ENCODE measurements at regions not wholly inside any gene's neighbourhood (a gene's known extent, or its start where the extent isn't known, plus 50 kb on each side); places are given as distances from the start of the nearest gene placed in this dataset.

DNA sequence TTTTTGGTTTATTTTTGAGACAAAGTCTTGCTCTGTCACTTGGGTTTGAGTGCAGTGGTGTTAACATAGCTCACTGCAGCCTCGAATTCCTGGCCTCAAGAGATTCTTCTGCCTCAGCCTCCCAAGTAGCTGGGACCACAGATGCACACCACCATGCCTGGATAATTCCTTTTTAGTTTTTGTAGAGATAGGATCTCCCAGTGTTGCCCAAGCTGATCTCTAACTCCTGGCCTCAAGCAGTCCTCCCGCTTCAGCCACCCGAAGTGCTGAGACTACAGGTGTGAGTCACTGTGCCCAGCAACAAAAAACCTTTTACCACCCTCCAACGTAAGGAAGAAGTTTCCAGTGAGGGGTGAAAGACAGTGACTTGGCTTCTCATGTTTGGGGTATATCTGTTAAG lies 81.1 kb upstream of the TSHZ3 start:
- Histone ChIP-seq H2AFZ (ENCODE audit: control insufficient read depth, low read length) (no peak overlapping the region), H3K36me3 (ENCODE audit: control insufficient read depth in 2 of 2, extremely low read depth in 1 of 2, insufficient read depth in 2 of 2, low read length in 2 of 2) (no peaks in the 10 kb centered on the region), H3K27ac (ENCODE audit: control insufficient read depth, insufficient read depth, low read length) (no peak overlapping the region), H3K27me3 (ENCODE audit: control insufficient read depth, extremely low read depth, insufficient read depth, low read length) (no peaks in the 10 kb centered on the region), H3K9ac (ENCODE audit: control insufficient read depth, extremely low read depth, insufficient read depth, low read length) (no peak overlapping the region), H3K9me1 (ENCODE audit: control insufficient read depth, extremely low read depth, insufficient read depth, low read length) (no peaks in the 10 kb centered on the region), H3K9me3 (ENCODE audit: control insufficient read depth, low read depth, low read length) (no peaks in the 10 kb centered on the region), H4K20me1 (ENCODE audit: control insufficient read depth, extremely low read depth, insufficient read depth, low read length) (no peaks in the 10 kb centered on the region), H3K4me3 (ENCODE audit: control insufficient read depth in 2 of 3, extremely low read depth in 1 of 3, insufficient read depth in 2 of 3, low read depth in 1 of 3, low read length in 3 of 3) (no peak overlapping the region), H3K4me2 (ENCODE audit: control insufficient read depth, extremely low read depth, insufficient read depth, low read depth, low read length) (no peak overlapping the region), H3K79me2 (ENCODE audit: control insufficient read depth, insufficient read depth, low read length) (no peaks in the 10 kb centered on the region), H3K4me1 (ENCODE audit: control insufficient read depth, extremely low read depth, insufficient read depth, low read length) (no peaks in the 10 kb centered on the region)
- no peak for TF ChIP-seq EZH2 (IDR thresholded peaks at IDR 0.05; ENCODE audit: low read length)
- TF ChIP-seq, protein P1, sequence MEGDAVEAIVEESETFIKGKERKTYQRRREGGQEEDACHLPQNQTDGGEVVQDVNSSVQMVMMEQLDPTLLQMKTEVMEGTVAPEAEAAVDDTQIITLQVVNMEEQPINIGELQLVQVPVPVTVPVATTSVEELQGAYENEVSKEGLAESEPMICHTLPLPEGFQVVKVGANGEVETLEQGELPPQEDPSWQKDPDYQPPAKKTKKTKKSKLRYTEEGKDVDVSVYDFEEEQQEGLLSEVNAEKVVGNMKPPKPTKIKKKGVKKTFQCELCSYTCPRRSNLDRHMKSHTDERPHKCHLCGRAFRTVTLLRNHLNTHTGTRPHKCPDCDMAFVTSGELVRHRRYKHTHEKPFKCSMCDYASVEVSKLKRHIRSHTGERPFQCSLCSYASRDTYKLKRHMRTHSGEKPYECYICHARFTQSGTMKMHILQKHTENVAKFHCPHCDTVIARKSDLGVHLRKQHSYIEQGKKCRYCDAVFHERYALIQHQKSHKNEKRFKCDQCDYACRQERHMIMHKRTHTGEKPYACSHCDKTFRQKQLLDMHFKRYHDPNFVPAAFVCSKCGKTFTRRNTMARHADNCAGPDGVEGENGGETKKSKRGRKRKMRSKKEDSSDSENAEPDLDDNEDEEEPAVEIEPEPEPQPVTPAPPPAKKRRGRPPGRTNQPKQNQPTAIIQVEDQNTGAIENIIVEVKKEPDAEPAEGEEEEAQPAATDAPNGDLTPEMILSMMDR (optimal IDR thresholded peaks at IDR 0.05 in 1 of 3, IDR thresholded peaks at IDR 0.05 in 1 of 3, conservative IDR thresholded peaks at IDR 0.05 in 1 of 3; ENCODE audit: extremely low read depth in 1 of 3, insufficient read depth in 2 of 3, low read length in 3 of 3): no peak
- FAIRE-seq: no peak
- dilution Hi-C loops (cut with MboI; ENCODE audit: extremely low pct_ligation_motif_present, low sequenced_read_pairs): no loop called here
- DNase-seq (ENCODE audit: low read depth, low spot score): no peak

DNA sequence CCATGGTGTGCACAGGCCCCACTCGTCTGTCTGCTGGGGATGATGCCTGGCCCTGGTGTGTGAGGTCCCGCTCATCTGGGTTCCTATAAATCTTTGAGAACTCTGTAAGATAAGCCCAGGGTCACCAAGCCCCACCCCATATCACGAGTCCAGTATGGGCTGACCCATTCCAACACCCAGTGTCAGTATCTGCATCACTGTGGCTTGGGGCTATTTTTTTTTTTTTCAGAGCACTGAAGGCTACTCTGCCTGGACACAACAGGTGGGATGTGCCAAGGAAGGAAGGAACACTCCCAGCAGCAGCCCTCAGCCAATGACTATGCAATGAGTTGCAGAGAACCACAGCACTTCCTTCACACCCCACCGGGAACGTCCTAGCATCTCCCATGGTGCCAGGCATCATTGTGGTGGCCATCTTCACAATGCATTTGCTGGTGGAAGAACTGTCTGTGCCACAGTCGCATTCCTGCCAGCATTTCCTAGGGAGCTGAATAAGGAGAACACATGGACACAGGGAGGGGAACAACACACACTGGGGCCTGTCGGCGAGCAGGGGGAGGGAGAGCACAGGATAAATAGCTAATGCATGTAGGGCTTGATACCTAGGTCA lies 83.1 kb upstream of the TSHZ3 start:
- Histone ChIP-seq H3K4me1 (ENCODE audit: control insufficient read depth, extremely low read depth, insufficient read depth, low read length) (no peaks in the 10 kb centered on the region), H3K27me3 (ENCODE audit: control insufficient read depth, extremely low read depth, insufficient read depth, low read length) (no peaks in the 10 kb centered on the region), H3K9me3 (ENCODE audit: control insufficient read depth, low read depth, low read length) (no peaks in the 10 kb centered on the region), H3K36me3 (ENCODE audit: control insufficient read depth in 2 of 2, extremely low read depth in 1 of 2, insufficient read depth in 2 of 2, low read length in 2 of 2) (no peaks in the 10 kb centered on the region), H3K4me2 (ENCODE audit: control insufficient read depth, extremely low read depth, insufficient read depth, low read depth, low read length) (no peak overlapping the region), H3K79me2 (ENCODE audit: control insufficient read depth, insufficient read depth, low read length) (no peaks in the 10 kb centered on the region), H3K4me3 (ENCODE audit: control insufficient read depth in 2 of 3, extremely low read depth in 1 of 3, insufficient read depth in 2 of 3, low read depth in 1 of 3, low read length in 3 of 3) (no peak overlapping the region), H3K9me1 (ENCODE audit: control insufficient read depth, extremely low read depth, insufficient read depth, low read length) (no peaks in the 10 kb centered on the region), H3K27ac (ENCODE audit: control insufficient read depth, insufficient read depth, low read length) (no peak overlapping the region), H4K20me1 (ENCODE audit: control insufficient read depth, extremely low read depth, insufficient read depth, low read length) (no peaks in the 10 kb centered on the region), H2AFZ (ENCODE audit: control insufficient read depth, low read length) (no peak overlapping the region), H3K9ac (ENCODE audit: control insufficient read depth, extremely low read depth, insufficient read depth, low read length) (no peak overlapping the region)
- dilution Hi-C loops (cut with MboI; ENCODE audit: extremely low pct_ligation_motif_present, low sequenced_read_pairs): no loop called here
- FAIRE-seq (no peak), DNase-seq (ENCODE audit: low read depth, low spot score) (no peak)
- TF ChIP-seq EZH2 (IDR thresholded peaks at IDR 0.05; ENCODE audit: low read length): no peak
- TF ChIP-seq, protein P1 (optimal IDR thresholded peaks at IDR 0.05 in 1 of 3, IDR thresholded peaks at IDR 0.05 in 1 of 3, conservative IDR thresholded peaks at IDR 0.05 in 1 of 3; ENCODE audit: extremely low read depth in 1 of 3, insufficient read depth in 2 of 3, low read length in 3 of 3): no peak

All from keratinocyte (primary cell).